EH (cell line): ENCODE measurements at regions not wholly inside any gene's neighbourhood (a gene's known extent, or its start where the extent isn't known, plus 50 kb on each side); places are given as distances from the start of the nearest gene placed in this dataset.

ENCODE experiments used
- DNase-seq: peaks from one replicate; pipeline ENCODE4 v3.0.0-alpha.2; 2015; ENCODE audit warnings: low read depth

DNA sequence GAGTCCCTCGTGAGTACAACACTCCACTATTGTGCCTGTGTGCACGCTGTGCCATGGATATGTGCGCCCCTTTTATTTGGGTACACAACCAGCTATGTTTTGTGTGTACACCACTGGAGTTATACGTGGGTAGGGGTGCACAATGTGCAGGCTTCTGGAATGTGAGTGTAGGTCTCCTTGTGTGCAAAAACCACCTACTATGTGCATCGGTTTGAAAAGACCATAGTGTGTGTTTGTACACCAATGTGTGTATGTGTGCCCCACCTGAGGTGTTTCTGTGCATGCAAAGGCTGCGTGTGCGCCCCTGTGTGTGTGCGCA lies 86.4 kb upstream of the ALDH1L1 start:
- DNase-seq, result no peak

DNA sequence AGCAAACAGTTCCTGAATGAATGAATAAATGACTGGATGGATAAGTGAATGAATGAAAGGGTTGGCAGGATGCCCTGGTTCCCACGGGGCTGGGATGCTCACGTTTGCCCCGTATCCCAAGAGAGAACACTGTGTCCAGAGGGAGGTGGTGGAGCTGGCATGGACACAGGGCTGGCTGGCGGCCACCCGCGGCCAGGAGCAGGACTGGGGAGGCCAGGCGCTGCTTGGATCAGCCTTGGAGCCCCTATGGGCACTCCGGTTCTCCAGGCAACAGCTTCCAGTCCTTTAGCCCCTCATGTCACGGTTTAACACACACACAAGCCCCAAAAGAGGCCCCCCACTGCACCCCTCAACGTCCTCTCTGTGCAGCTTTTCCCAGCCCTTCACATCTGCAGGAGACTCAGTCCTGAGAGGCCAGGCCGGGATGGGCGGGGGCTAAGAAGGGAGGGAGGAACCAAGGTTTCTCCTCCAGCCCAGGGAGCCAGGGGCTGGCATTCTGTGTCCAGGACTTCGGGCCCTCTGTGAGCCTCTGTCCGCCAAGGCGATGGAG lies 86.0 kb upstream of the ALDH1L1 start:
- DNase-seq, result peak; percentile 58

DNA sequence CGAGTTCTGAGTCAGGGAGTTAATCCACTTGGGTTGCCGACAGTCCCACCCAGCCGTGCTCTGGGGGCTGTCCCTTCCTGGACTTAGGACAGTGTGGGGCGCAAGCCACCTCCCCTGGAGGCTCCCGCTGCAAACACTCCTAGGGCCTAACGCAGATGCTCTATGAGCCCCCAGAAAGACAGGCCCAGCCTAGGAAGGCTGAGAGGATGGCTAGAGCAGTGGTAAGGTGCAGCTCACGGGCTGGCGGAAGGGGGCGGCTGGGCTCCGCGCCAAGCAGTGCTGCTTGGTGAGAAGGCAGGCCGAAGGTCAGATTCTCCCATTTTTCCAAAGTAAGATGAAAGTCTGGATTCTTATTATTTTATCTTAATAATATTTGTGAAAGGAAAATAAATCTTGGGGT lies 84.6 kb upstream of the ALDH1L1 start:
- DNase-seq, result no peak

DNA sequence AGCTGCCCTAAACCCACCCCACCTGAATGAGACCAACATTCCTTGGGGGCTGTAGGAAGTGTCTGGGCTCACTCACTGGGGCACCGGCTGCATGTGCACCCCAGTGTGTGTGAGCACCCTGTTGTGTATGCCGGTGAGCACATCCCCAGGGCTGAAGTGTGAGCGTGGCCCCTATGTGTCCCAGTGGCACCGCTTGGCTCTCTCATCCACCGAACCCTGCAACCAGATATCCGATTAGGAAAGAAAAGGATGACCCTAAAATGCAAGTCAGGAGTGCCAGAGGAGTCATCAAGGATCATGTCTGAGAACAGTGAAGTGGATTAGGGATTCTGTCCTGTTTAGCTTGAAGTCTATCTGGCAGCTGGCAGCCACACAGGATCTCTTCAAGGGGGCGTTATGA lies 84.0 kb upstream of the ALDH1L1 start:
- no peak for DNase-seq

DNA sequence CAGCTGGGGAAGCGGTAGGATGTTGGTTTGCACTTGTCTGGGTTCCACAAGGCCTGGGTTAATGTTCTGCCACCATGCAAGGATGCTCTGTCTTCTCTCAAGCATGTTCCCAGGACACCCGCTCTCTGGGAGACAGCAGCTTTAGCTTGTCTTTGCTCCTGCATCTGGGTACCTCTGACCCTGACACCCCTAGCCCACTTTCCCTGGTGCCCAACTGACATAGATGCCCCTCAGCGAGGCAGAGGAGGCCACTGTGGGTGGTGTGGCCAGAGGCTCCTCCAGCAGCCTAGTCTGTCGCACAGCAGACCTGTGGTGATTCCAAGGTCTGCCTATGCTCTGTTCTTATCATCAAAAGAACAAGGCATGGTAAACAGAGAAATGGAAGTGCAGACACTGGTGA lies 83.6 kb upstream of the ALDH1L1 start:
- no peak for DNase-seq

DNA sequence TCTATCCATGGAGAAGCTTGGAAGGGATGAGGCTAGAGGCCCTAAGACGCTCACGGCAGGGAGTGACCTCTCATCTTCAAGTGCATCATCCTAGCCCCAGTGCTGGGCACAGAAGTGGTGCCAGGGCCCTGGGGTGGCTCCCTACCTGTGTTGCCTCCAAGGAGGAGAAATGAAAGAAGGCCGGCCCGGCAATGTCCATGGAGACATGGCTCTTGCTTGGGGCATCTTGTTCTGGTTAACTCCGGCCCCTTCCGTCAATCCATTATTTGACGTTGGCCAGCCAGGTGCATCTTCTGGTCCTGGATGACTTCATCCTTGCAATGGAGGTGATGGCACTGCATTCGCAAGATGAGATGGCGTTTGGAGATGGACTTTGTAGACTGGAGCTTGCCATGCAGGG lies 83.2 kb upstream of the ALDH1L1 start:
- DNase-seq, result no peak

DNA sequence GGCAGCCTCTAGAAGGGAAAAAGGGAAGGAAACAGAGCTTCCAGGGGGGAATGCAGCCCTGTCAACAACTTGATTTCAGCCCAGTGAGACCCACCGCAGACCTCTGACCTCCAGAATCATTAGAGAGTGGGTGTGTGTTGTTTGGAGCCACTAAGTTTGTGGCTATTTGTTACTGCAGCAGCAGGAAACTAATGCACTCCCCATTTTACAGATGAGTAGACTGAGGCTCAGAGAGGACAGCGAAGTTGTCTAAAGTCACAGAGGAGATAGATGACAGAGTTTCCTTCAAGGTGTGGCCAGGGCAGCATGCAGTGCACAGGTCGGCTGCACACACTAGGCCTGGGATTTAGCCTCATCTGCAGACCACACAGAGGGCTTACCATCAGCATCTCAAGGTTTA lies 81.8 kb upstream of the ALDH1L1 start:
- DNase-seq, result no peak

DNA sequence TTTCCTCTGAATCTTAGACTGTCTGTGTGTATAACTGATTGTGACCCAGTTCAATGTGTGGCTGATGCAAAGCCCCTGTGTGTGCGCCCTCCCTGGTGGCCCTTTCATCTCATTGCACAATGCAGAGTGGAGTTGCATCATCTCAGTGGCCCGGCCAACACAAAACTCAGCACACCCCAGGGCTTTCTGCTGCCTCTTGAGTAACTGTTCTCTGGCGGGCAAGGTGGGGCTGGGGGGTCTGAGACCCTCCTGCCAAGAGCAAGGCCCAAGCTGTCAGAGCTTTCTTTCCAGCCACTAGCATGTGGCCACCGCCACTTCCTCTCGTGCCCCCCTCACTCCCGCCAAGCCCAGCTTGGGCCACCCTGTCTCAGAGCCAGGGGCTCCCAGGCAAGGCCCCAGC lies 80.7 kb upstream of the ALDH1L1 start:
- peak; percentile 83 for DNase-seq

DNA sequence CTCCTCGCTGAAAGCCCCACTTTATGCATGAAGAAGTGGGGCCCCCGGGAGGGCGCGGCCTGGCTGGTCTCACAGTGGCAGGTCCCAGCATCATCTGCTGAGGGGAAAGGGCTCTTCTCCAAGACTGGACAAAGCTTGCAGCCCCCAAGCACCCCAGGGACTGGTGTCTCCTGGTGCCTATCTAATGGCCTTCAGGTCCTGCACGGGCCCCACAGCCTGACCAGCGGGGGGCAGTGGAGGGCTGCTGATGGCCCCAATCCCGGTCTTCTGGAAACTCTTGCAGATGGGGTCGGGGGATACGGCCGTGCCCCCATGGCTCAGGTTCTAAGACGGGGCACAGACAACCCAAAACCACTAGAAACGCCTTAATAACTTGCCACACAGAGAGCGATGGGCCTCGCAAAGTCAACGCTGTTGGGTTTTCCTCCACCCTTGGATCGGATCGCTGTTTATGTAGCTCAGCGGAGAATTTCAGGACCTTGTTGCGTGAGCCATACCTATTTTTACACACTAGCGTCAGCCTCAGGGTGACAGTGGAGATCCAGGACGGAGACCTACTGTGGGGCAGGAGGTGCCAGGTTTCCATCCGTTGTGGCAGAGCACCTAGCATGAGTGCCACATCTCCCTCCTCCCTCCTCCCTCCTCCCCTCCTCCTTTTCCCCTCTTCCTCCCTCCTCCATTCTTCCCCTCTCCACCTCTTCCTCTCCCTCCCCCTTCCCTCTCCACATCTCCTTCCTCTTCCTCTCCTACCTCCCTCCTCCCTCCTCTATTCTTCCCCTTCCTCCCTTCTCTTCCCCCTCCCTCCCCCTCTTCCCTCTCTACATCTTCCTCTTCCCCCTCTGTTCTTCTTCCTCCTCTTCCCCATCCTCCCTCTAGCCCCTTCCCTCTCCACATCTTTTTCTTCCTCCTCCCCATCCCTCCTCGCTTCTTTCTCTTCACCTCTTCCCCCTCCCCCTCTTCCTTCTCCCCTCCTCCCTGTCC lies 79.3 kb upstream of the ALDH1L1 start:
- peak; percentile 32 for DNase-seq

DNA sequence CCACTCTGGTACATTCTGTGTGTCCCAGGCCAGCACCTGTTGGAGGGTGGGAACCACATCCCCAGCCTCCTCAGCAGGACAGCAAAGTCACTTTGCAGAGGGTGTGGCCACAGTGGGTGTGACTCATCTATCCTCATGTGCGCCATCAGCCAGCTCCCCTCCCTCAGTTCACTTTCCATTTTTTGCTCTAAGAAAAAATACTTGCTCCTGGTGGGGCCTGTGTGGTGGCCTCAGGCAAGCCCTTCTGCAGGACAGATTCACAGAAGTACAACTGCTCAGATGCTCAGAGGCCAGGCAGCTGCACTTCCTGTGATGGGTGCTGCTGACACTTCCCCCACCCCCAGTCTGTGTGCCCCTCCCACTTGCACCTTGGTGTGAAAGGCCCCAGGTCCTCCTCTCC lies 78.3 kb upstream of the ALDH1L1 start:
- DNase-seq, result peak; percentile 48

DNA sequence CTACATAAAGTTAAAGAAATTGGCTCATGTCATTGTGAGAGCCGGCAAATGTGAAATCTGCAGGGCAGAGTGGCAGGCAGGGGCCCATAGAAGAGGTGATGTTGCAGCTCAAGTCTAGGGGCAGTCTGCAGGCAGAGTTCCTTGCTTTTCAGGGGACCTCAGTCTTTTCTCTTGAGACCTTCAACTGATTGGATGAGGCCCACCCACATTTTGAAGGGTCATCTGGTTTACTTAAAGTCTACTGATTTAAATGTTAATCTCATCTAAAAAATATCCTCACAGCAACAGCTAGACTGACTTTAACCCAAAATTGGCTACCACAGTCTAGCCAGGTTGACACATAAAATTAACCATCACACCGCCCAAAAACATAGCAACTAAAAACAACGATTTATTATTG lies 77.6 kb upstream of the ALDH1L1 start:
- no peak for DNase-seq

DNA sequence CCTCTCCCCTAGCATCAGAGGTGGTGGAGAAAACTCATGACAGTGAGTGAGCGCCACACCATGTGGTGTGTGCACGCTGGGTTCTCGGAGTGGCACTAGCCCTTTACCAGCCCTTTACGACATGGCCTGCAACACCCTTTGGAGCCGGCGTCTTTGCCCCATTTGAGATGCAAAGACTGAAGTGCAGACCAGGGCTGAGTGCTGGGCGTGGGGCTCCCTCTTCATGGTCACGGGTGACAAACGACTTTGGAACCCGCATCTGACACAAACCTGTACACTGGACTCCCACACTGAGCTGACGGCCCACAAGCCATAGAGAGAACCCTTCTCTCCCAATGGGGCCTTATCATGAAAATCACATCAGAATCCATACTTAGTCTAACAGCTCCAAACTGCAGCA lies 76.8 kb upstream of the ALDH1L1 start:
- no peak for DNase-seq

DNA sequence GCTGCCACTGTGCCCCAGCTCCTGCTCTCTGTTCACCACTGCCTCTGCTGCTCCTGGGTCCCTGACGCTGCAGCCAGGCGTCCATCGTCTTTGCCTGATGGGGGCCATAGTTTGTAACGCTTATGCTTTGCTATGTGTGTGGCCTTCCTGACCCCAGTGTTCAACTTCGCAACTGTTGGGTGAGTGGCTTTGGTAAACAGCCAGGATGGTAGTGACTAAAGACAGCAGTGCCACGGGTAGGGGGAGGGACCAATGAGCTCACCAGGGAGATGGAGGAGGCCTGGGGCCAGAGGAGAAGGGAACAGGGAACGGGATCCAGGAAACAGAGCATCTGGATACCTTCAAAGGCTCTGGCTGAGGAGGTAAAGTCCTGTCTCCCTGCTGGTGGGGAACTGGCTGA lies 75.9 kb upstream of the ALDH1L1 start:
- peak; percentile 35 for DNase-seq

DNA sequence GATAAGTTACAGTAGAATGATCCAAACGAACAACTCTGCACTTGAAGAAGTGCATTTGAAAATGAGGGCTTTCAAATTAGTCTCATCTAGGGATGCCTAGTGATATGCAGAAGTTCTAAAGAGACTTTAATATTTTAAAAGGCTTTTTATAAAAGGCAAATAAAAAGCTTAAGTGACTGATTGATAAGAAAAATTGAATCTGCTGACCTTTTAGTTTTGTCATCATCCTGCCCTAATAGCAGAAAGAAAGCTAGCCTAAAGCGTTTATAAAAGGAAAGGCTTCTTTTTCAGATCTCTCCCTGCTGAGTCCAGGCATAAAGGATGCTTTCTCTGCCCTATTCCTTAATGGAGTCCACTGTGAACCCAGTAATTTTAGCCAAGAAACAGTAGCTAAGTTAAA lies 72.7 kb upstream of the ALDH1L1 start:
- no peak for DNase-seq

DNA sequence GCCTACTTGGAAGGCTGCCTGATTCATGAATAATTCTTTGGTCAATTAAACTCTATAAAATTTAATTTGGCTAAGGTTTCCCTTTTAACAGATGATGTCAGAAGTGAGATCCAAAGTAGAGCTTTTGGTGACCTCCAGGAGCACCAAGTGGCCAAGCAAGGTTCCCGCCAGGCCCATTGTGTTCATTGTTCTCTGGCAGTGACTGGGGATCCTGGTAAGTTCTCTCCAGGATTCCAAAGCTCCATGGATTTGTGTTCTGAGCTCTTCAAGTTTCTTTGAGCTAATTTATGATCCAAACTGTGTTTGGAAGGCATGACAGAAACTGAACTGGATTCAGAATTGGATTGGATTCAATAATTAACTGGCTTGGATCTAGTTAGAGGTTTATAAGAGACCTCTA lies 72.0 kb upstream of the ALDH1L1 start:
- DNase-seq, result no peak

DNA sequence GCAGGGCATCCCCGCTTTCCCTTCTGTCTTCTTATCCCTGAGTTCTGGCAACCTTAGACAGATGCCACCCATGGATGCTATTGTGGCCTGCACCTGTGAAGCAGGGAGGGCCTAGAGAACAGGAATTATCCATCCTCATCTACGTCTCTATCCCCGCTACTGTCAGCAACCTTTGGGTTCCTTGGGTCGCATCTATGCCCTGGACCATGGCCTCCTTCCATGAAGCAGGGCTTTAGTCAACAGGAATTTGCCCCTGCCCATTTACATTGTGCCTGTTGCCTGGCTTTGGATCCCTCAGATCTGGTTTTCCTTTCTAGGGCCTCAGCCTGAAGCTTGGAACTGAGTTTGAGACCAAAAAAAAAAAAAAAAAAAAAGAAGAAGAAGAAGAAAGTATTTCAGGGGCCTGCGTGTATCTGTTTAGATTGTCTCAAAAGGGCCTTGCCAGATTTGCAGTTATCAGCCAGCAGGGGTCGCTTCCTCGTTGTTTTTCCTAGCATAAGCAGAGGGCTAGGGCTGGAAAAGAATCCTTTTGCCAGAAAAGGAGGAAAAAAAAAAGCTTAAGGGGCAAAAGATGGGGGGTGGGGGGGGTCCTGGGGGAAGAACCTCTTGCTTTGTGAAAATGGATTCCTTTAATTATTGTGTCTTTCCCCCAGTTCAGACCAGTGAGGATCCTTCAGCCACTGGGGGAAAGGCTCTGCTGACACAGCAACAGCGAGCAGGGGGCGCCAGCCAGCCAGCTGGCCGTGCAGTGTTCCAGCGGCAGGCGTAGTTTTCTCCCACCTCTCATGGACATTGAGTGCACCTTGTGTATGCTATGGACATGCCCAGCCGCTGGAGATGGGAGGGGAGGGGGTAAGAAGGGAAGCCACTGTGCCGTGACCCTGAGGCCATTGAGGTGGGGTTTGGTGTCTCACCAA lies 65.7 kb upstream of the ALDH1L1 start:
- DNase-seq, result peak; percentile 71
